NB4 (cell line): ENCODE measurements at regions not wholly inside any gene's neighbourhood (a gene's known extent, or its start where the extent isn't known, plus 50 kb on each side); places are given as distances from the start of the nearest gene placed in this dataset.

Source experiments
- DNase-seq: peaks from one replicate; pipeline ENCODE4 v3.0.0; 2010; ENCODE audit warnings: low read depth
- H3K4me3 ChIP-seq: one replicate; pipeline ENCODE4 v1.5.1; 2011; ENCODE audit warnings: mild to moderate bottlenecking, low read depth, low read length, moderate library complexity
- CTCF ChIP-seq: IDR thresholded peaks from one replicate; pipeline ENCODE4 v1.5.1; 2012; ENCODE audit warnings: low read depth, low read length
- MAX ChIP-seq: IDR thresholded peaks from 2 replicates; pipeline ENCODE4 v1.6.1; 2011; ENCODE audit warnings: low read depth, low read length
- MYC ChIP-seq: IDR thresholded peaks from 2 replicates; pipeline ENCODE4 v1.6.1; 2011; ENCODE audit warnings: low read depth, low read length
- POLR2A ChIP-seq: IDR thresholded peaks from 2 replicates; pipeline ENCODE4 v1.6.1; 2011; ENCODE audit warnings: mild to moderate bottlenecking; ENCODE audit not compliant: insufficient read length; ENCODE audit errors: extremely low read depth

- no peak for DNase-seq
- TF ChIP-seq MAX (no peak), CTCF (no peak), MYC (no peak), POLR2A (no peak)
- no peak overlapping the region for H3K4me3 ChIP-seq
These were observed 249.3 kb downstream of the ATP23 start for GRCh38 chr12:58190618-58191017.

GRCh38 chr12:58196971-58197370 is 255.6 kb downstream of the ATP23 start:
- no peak for DNase-seq
- TF ChIP-seq POLR2A (no peak), MAX (no peak), CTCF (no peak), MYC (no peak)

GRCh38 chr12:58202933-58203718 is 261.8 kb downstream of the ATP23 start:
- H3K4me3 ChIP-seq = no peak overlapping the region
- peak; percentile 27 for DNase-seq
- TF ChIP-seq CTCF (no peak), POLR2A (no peak), MYC (no peak), MAX (no peak)

More at GRCh38 chr12:58196971-58197370, 255.6 kb downstream of the ATP23 start:
- H3K4me3 ChIP-seq = no peak overlapping the region

GRCh38 chr12:58204071-58204470 is 262.7 kb downstream of the ATP23 start:
- no peak overlapping the region for H3K4me3 ChIP-seq
- DNase-seq = no peak
- TF ChIP-seq MAX (no peak), MYC (no peak), CTCF (no peak), POLR2A (no peak)

GRCh38 chr12:58206876-58207275 is 265.5 kb downstream of the ATP23 start:
- DNase-seq = no peak
- no peak for TF ChIP-seq CTCF
- TF ChIP-seq MAX = no peak
- no peak for TF ChIP-seq POLR2A
- no peak for TF ChIP-seq MYC
- H3K4me3 ChIP-seq = no peak overlapping the region
